Adrenal gland (tissue), 9 donors: ENCODE measurements at regions not wholly inside any gene's neighbourhood (a gene's known extent, or its start where the extent isn't known, plus 50 kb on each side); places are given as distances from the start of the nearest gene placed in this dataset.

Experiments used
- DNase-seq, 7 donors: peaks; one replicate each; pipeline ENCODE4 v3.0.0-alpha.2; 2019 to 2020
- H3K27ac ChIP-seq, 5 donors: fragments of 200-600 bp; sonication (generic) in 4 of 5; 1 replicate in 3 of 5; 2 replicates in 2 of 5; pipeline versions ENCODE4 v1.5.1 to v1.8.0; 2016 to 2020; ENCODE audit warnings: mild to moderate bottlenecking in 1 of 5
- H3K27me3 ChIP-seq: fragments of 200-600 bp; 2 replicates; pipeline ENCODE4 v1.8.0; 2021
- H3K36me3 ChIP-seq, 2 donors: fragments of 200-600 bp; replicated peaks in 1 of 2; 1 replicate in 1 of 2; 2 replicates in 1 of 2; pipeline versions ENCODE4 v1.5.1 to v1.8.0; 2018 to 2022
- H3K4me1 ChIP-seq, 2 donors: fragments of 200-600 bp; replicated peaks in 1 of 2; 1 replicate in 1 of 2; 2 replicates in 1 of 2; pipeline versions ENCODE4 v1.5.1 to v1.8.0; 2018 to 2021
- H3K4me3 ChIP-seq, 4 donors: fragments of 200-600 bp; sonication (generic) in 3 of 4; one replicate each; pipeline ENCODE4 v1.5.1; 2016 to 2018
- H3K9me3 ChIP-seq, 3 donors: fragments of 200-600 bp; sonication (generic) in 1 of 3; replicated peaks in 1 of 3; 1 replicate in 2 of 3; 2 replicates in 1 of 3; pipeline versions ENCODE4 v1.5.1 to v1.8.0; 2016 to 2021
- CTCF ChIP-seq, 6 experiments: fragments of 450-650 bp in 4 of 6; fragments of 200-600 bp in 2 of 6; sonication (generic) in 1 of 6; IDR thresholded peaks; 1 replicate in 5 of 6; 2 replicates in 1 of 6; pipeline versions ENCODE4 v1.5.1 to v1.8.0; 2016 to 2021; ENCODE audit warnings: antibody characterized with exemption in 6 of 6, mild to moderate bottlenecking in 2 of 6, moderate library complexity in 1 of 6
- POLR2A ChIP-seq, 2 donors: fragments of 450-650 bp; IDR thresholded peaks; one replicate each; pipeline ENCODE4 v1.6.1; 2017; ENCODE audit warnings: antibody characterized with exemption in 2 of 2, mild to moderate bottlenecking in 2 of 2, moderate library complexity in 1 of 2
- WGBS, 4 donors: extraction: QIAGEN DNeasy Blood & Tissue Kit in 2 of 4; methylation state at CpG; one replicate each; pipeline versions ENCODE4 v1.1.5 to v1.1.7; 2013 to 2017; 5-methylcytosine and 5-hydroxymethylcytosine counted together
- intact Hi-C, 2 donors: fragments of 100-400 bp; cut with DNase I; formaldehyde crosslinking; loops; one replicate each; pipeline versions ENCODE4 v1.14.1 to v1.15.0; 2022 to 2023
- donor health status: healthy with polysubstance abuse.
- donor health status: Bipolar disorder and iron deficiency.
- donor health status: DM: yes; HTN: yes; CAD: no.
- donor health status: DM: no; HTN: no; CAD: no.
- donor health status: DM: no; HTN: no; CAD: no.

- Histone ChIP-seq H3K36me3 (no peaks in the 10 kb centered on the region), H3K4me1 (no peaks in the 10 kb centered on the region), H3K27me3 (no peaks in the 10 kb centered on the region), H3K9me3 (no peaks in the 10 kb centered on the region), H3K27ac (no peak overlapping the region), H3K4me3 (no peak overlapping the region)
- 68 to 74% (median 71%) methylated on average over 6 of the region's 6 CpGs for whole genome bisulfite sequencing, 4 donors
- intact Hi-C loops, result no loop called here
- TF ChIP-seq CTCF (IDR thresholded peaks at IDR 0.05) (no peak), POLR2A (IDR thresholded peaks at IDR 0.05) (no peak)
- DNase-seq, result no peak
Measured at GRCh38 chr13:30816736-30817135, 81.4 kb downstream of the ALOX5AP start.

- DNase-seq, result no peak
- Histone ChIP-seq H3K27ac (no peak overlapping the region), H3K4me3 (no peak overlapping the region), H3K36me3 (no peaks in the 10 kb centered on the region), H3K27me3 (no peaks in the 10 kb centered on the region), H3K4me1 (no peaks in the 10 kb centered on the region), H3K9me3 (no peaks in the 10 kb centered on the region)
- TF ChIP-seq CTCF (IDR thresholded peaks at IDR 0.05) (no peak), POLR2A (IDR thresholded peaks at IDR 0.05) (no peak)
- intact Hi-C loops, result no loop called here
- WGBS, 4 donors, result 79 to 89% (median 82%) methylated on average over 10 of the region's 10 CpGs
Measured at GRCh38 chr13:30818323-30818960, 83.1 kb downstream of the ALOX5AP start.

- H3K4me3 ChIP-seq, result no peak overlapping the region
- H3K4me1 ChIP-seq, result no peaks in the 10 kb centered on the region
- WGBS, 4 donors, result 84 to 91% (median 88%) methylated on average over 7 of the region's 7 CpGs
- H3K27me3 ChIP-seq, result no peaks in the 10 kb centered on the region
- intact Hi-C loops, result no loop called here
- H3K9me3 ChIP-seq, result no peaks in the 10 kb centered on the region
- no peak for DNase-seq
- H3K27ac ChIP-seq, result no peak overlapping the region
- TF ChIP-seq CTCF (IDR thresholded peaks at IDR 0.05) (no peak), POLR2A (IDR thresholded peaks at IDR 0.05) (no peak)
- H3K36me3 ChIP-seq, result no peaks in the 10 kb centered on the region
Measured at GRCh38 chr13:30819136-30819888, 84.0 kb downstream of the ALOX5AP start.

GRCh38 chr13:30821421-30821820, 84.7 kb upstream of the MEDAG start:
- no peaks in the 10 kb centered on the region for H3K27me3 ChIP-seq
- H3K9me3 ChIP-seq, result no peaks in the 10 kb centered on the region
- 83 to 88% (median 88%) methylated on average over 2 of the region's 2 CpGs for WGBS, 4 donors
- H3K4me1 ChIP-seq, result no peaks in the 10 kb centered on the region
- intact Hi-C loops, result no loop called here
- H3K36me3 ChIP-seq, result no peaks in the 10 kb centered on the region
- no peak overlapping the region for H3K4me3 ChIP-seq
- no peak for DNase-seq
- H3K27ac ChIP-seq, result no peak overlapping the region
- TF ChIP-seq CTCF (IDR thresholded peaks at IDR 0.05), result no peak
- no peak for TF ChIP-seq POLR2A (IDR thresholded peaks at IDR 0.05)
